ENCODE measurements at regions not wholly inside any gene's neighbourhood (a gene's known extent, or its start where the extent isn't known, plus 50 kb on each side); places are given as distances from the start of the nearest gene placed in this dataset.

GRCh38 chr3:102269406-102269805, 165.4 kb upstream of the ZPLD1 start:
- no peak overlapping the region for H3K4me3 ChIP-seq
- H3K36me3 ChIP-seq, result no peaks in the 10 kb centered on the region
- H3K9ac ChIP-seq, result no peak overlapping the region
- no peaks in the 10 kb centered on the region for H4K20me1 ChIP-seq
- no peaks in the 10 kb centered on the region for H3K4me1 ChIP-seq
- H3K27me3 ChIP-seq, result no peaks in the 10 kb centered on the region
- H3K9me3 ChIP-seq (replicated peaks in 1 of 11), result peaks cover 0 to 6% (median 0%) of the 10 kb centered on the region in 11 experiments; a peak in 1 of 22 replicates
- no peak for TF ChIP-seq Cebpa-rat (IDR thresholded peaks at IDR 0.05)
- H3K4me2 ChIP-seq, result no peak overlapping the region
- no peak overlapping the region for H3K27ac ChIP-seq

GRCh38 chr3:102290241-102290640, 144.6 kb upstream of the ZPLD1 start:
- Histone ChIP-seq H3K9ac (no peak overlapping the region), H3K27ac (no peak overlapping the region), H3K36me3 (no peaks in the 10 kb centered on the region), H3K4me1 (no peaks in the 10 kb centered on the region), H3K9me3 (replicated peaks in 1 of 11) (no peaks in the 10 kb centered on the region; a peak in 1 of 22 replicates), H4K20me1 (no peaks in the 10 kb centered on the region), H3K4me2 (no peak overlapping the region), H3K4me3 (no peak overlapping the region), H3K27me3 (no peaks in the 10 kb centered on the region)
- no peak for TF ChIP-seq Cebpa-rat (IDR thresholded peaks at IDR 0.05)

- Histone ChIP-seq H3K27ac (no peak overlapping the region), H3K4me2 (no peak overlapping the region), H3K4me1 (no peaks in the 10 kb centered on the region), H3K27me3 (no peaks in the 10 kb centered on the region), H3K4me3 (no peak overlapping the region), H4K20me1 (no peaks in the 10 kb centered on the region), H3K9me3 (replicated peaks in 1 of 11) (no peaks in the 10 kb centered on the region; a peak in 1 of 22 replicates), H3K9ac (no peak overlapping the region), H3K36me3 (no peaks in the 10 kb centered on the region)
- TF ChIP-seq Cebpa-rat (IDR thresholded peaks at IDR 0.05), result no peak
These were observed 139.1 kb upstream of the ZPLD1 start for GRCh38 chr3:102295756-102296155.

- H4K20me1 ChIP-seq, result no peaks in the 10 kb centered on the region
- H3K4me3 ChIP-seq, result no peak overlapping the region
- no peaks in the 10 kb centered on the region; a peak in 1 of 22 replicates for H3K9me3 ChIP-seq (replicated peaks in 1 of 11)
- H3K36me3 ChIP-seq, result no peaks in the 10 kb centered on the region
- no peaks in the 10 kb centered on the region for H3K27me3 ChIP-seq
- no peak overlapping the region for H3K9ac ChIP-seq
- H3K4me2 ChIP-seq, result no peak overlapping the region
- H3K27ac ChIP-seq, result no peak overlapping the region
- no peak for TF ChIP-seq Cebpa-rat (IDR thresholded peaks at IDR 0.05)
- no peaks in the 10 kb centered on the region for H3K4me1 ChIP-seq
These were observed 137.7 kb upstream of the ZPLD1 start for GRCh38 chr3:102297072-102297658.

- Histone ChIP-seq H3K36me3 (no peaks in the 10 kb centered on the region), H3K27me3 (no peaks in the 10 kb centered on the region), H3K27ac (no peak overlapping the region), H3K4me3 (no peak overlapping the region), H4K20me1 (no peaks in the 10 kb centered on the region), H3K4me2 (no peak overlapping the region), H3K9me3 (replicated peaks in 1 of 11) (no peaks in the 10 kb centered on the region; a peak in 1 of 22 replicates), H3K9ac (no peak overlapping the region), H3K4me1 (no peaks in the 10 kb centered on the region)
- no peak for TF ChIP-seq Cebpa-rat (IDR thresholded peaks at IDR 0.05)
These were observed 135.5 kb upstream of the ZPLD1 start for GRCh38 chr3:102299125-102299877.

- no peak for TF ChIP-seq Cebpa-rat (IDR thresholded peaks at IDR 0.05)
These were observed 133.5 kb upstream of the ZPLD1 start for GRCh38 chr3:102301155-102301880.

GRCh38 chr3:102302020-102302419, 132.8 kb upstream of the ZPLD1 start:
- no peak for TF ChIP-seq Cebpa-rat (IDR thresholded peaks at IDR 0.05)
- no peaks in the 10 kb centered on the region for H3K9me3 ChIP-seq (replicated peaks in 1 of 11)
- no peaks in the 10 kb centered on the region for H4K20me1 ChIP-seq
- H3K27me3 ChIP-seq, result no peaks in the 10 kb centered on the region
- H3K9ac ChIP-seq, result no peak overlapping the region
- no peak overlapping the region for H3K27ac ChIP-seq
- no peaks in the 10 kb centered on the region for H3K4me1 ChIP-seq
- H3K4me2 ChIP-seq, result no peak overlapping the region
- no peaks in the 10 kb centered on the region for H3K36me3 ChIP-seq
- H3K4me3 ChIP-seq, result no peak overlapping the region

More at GRCh38 chr3:102301155-102301880, 133.5 kb upstream of the ZPLD1 start:
- H4K20me1 ChIP-seq, result no peaks in the 10 kb centered on the region
- no peaks in the 10 kb centered on the region for H3K27me3 ChIP-seq
- no peaks in the 10 kb centered on the region for H3K4me1 ChIP-seq
- H3K27ac ChIP-seq, result no peak overlapping the region
- no peak overlapping the region for H3K4me2 ChIP-seq
- H3K36me3 ChIP-seq, result no peaks in the 10 kb centered on the region
- no peak overlapping the region for H3K9ac ChIP-seq
- no peaks in the 10 kb centered on the region for H3K9me3 ChIP-seq (replicated peaks in 1 of 11)
- H3K4me3 ChIP-seq, result no peak overlapping the region

GRCh38 chr3:102304550-102304949, 130.3 kb upstream of the ZPLD1 start:
- Histone ChIP-seq H4K20me1 (no peaks in the 10 kb centered on the region), H3K4me1 (no peaks in the 10 kb centered on the region), H3K9ac (no peak overlapping the region), H3K4me3 (no peak overlapping the region), H3K27ac (no peak overlapping the region), H3K27me3 (no peaks in the 10 kb centered on the region), H3K4me2 (no peak overlapping the region), H3K9me3 (replicated peaks in 1 of 11) (peaks cover 0 to 8% (median 0%) of the 10 kb centered on the region in 11 experiments; a peak in 1 of 22 replicates), H3K36me3 (no peaks in the 10 kb centered on the region)
- no peak for TF ChIP-seq Cebpa-rat (IDR thresholded peaks at IDR 0.05)

- no peak overlapping the region for H3K4me2 ChIP-seq
- no peaks in the 10 kb centered on the region for H3K36me3 ChIP-seq
- H3K4me1 ChIP-seq, result no peaks in the 10 kb centered on the region
- no peaks in the 10 kb centered on the region for H4K20me1 ChIP-seq
- no peak for TF ChIP-seq Cebpa-rat (IDR thresholded peaks at IDR 0.05)
- H3K4me3 ChIP-seq, result no peak overlapping the region
- H3K9me3 ChIP-seq (replicated peaks in 1 of 11), result peaks cover 0 to 8% (median 0%) of the 10 kb centered on the region in 11 experiments; a peak in 1 of 22 replicates
- no peak overlapping the region for H3K9ac ChIP-seq
- H3K27ac ChIP-seq, result no peak overlapping the region
- H3K27me3 ChIP-seq, result no peaks in the 10 kb centered on the region
These were observed 127.4 kb upstream of the ZPLD1 start for GRCh38 chr3:102307442-102307841.

Data from BLaER1 treated with 17β-estradiol and CSF1 and Interleukin-3, amounts not matched to agents 10 nM and 100 nM (cell line).